Renal pelvis (tissue), 1 donor: ENCODE measurements at regions not wholly inside any gene's neighbourhood (a gene's known extent, or its start where the extent isn't known, plus 50 kb on each side); places are given as distances from the start of the nearest gene placed in this dataset.

Experiments
- DNase-seq: peaks from one replicate; pipeline ENCODE4 v3.0.0-alpha.2; 2013

DNA sequence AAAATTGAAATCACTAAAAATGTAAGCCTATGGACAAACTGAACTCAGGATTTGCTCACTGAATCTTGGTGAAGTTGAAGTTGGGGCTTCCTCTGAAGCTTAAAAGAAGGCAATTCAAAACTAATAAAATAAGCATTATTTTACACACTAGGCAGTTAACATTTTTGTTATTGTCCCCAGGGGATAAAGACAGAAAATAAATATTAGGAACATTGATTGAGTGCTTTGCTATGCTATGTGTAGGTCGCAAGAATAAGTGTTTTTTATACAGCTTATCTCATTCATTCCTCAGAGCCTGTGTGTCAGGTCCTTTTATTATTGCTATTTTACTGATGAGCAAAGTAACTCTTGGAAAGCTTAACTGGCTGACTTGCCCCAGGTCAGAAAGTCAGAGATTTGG lies 82.2 kb downstream of the ZNF608 start:
- no peak for DNase-seq

DNA sequence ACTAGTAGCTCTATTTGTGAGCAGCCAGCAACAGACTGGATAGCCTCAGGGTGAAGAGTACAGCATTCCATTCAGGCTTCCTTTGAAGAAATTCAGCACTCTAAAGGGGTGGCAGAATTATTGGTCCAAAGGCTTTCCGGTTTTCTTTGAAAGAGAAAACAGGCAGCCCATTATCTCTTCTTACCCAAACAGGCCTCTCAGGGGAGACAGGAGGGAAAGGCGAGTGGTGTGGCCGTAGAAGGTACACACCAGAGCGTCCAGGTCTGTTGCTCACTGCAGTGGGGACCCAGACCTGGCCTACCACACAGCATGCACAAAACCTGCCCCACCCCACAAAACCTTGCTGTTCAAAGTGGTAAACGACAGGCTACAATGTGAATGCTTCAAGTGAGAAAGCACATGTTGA lies 83.3 kb downstream of the ZNF608 start:
- DNase-seq, result no peak

DNA sequence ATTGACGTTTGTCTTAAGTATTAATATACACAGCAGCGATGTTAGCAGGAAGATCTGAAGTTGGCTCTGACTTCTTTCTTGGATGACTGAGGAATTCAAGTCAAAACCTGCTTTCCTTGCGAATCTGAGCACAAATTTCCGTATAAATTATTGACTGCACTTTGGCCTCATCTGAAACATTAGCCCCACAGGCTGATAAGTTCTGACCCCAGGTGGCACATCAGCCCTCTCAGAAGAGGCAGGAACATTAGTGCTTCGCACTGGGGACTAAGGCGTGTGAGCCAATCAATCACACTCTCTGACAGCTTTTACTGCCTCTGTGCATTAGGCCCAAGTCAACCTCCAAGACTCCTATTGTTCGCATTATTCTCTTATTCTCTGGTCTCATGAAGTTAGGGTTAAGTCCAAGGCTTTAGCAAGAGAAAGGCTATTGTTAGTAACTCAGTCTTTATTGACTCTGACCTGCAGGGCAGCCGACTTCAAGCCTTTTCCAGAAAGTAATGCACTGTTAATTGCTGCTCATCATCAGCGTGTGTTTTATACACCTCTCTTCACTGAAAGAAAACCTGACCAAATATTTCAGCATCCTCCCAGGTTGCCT lies 84.2 kb downstream of the ZNF608 start:
- DNase-seq, result peak; percentile 72

DNA sequence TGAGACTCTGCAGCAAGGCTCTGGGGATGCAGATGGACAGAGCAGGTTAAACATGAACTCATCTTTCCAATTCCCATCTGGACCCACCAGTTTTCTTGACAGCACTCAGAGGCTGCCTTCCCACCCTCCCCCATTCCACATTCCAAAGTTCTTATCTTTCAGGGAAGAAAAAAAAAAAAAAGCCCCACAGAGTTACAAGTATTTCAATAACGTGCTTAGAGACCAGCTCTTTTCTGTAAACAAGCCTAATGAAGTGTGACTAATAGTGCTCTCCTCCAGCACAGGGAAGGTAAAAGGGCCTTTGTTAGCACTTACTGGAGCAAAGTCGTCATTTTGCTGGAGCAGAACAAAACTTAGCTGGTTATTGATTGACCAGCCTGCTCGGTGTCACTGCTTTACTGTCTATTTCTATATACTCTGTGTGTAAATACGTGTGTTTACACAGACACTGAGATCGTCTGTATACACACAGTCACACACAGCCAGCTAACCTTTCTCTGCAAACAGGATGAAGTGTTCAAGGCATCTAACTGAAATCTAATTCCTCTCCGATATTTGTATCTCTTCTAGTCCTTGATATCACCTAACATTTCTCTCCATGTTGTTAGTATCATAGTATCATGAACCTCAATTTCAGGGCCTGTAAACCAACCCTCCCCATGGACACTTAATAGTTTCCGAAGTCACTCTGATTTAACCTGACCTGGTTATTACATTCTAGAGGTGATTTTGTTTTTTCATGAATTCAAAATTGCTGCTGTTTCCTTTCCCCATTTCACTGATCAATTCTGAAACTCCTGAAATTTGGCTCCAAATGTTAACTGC lies 84.9 kb downstream of the ZNF608 start:
- peak; percentile 91 for DNase-seq

DNA sequence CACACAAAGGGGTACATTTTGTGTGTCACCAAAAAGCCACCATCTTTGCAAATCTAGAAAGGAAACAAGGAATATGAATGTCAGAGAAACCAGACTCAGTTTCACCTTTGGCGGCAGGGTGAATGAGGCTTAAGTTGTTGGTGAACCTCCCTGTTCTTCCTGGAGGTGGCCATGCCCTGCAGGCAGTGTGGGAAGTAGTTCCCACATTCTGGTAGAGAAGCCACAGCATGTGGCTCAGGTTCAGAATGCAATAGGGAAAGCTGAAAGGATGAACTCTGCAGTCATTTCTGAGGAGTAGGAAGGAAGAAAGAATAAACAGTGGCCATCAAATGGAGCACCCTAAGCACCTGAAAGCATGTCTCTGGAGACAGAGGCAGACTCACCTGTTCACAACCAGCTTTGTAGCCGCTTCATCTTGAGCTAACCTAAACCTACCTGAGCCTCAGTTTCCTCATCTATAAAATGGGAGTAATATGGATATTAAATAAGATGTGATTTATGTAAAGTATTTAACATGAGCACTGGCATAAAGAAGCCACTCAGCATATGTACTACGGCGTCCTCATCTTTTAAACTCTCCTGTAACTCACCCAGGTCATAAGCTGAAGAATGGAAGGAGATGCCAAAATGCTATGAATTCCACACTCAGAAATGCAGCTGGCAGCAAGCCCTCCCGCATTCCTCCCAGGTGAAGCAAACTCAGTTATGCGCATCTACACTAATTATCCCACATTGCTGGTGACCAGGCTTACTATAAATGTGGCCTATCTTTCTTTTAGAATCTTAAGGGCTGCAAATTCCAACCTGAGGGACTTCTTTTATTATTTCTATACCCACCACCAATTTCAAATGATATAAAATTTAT lies 86.0 kb downstream of the ZNF608 start:
- DNase-seq, result peak; percentile 73

DNA sequence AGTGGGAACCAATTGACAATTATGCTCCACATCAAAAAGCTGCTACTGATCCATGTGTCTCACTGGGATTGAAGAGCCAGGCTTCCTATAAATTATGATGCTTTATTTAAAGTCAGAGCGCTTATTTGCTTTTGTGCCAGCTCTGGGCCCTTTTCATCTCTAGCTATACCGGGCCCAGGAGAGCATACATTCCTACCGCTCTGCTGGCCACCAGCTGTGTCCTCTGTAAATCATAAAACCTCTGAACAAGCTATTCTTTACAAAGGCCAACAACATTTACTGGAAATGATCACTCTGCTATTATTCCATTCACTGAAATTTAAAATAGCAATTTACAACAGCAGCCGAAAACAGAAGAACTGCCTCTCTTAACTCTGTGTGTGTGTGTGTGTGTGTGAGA lies 86.6 kb downstream of the ZNF608 start:
- no peak for DNase-seq

DNA sequence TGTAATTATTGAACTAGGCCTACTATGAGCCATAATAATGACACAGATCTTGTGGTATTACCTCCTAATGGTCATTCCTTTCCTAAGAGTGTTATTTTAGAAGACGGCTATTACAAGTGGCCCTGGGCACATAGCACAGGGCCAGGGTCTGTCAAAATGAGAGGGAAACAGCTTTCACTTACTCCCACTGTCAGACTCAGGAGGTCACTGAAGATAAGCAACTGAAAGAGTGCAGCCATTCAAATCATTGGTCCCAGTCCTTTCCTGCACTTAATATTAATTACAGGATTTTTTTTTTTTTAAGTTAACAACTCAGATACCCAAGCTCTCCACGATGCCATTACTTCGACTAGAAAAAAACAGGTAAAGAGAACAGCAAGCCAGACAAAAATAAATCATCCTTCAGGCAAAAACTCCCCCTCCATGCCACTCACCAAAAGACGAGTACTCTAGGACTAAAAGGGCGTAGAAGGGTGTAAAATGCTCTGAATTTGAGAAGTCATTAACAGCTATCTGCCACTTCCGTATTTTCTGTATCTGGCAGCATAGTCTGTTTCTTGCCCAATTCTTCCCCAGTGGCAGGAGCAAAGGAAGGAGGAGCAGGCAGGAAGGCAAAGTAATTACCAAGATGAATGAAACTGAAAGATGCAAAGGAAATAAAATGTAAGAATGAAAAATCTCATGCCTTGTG lies 87.4 kb downstream of the ZNF608 start:
- no peak for DNase-seq

DNA sequence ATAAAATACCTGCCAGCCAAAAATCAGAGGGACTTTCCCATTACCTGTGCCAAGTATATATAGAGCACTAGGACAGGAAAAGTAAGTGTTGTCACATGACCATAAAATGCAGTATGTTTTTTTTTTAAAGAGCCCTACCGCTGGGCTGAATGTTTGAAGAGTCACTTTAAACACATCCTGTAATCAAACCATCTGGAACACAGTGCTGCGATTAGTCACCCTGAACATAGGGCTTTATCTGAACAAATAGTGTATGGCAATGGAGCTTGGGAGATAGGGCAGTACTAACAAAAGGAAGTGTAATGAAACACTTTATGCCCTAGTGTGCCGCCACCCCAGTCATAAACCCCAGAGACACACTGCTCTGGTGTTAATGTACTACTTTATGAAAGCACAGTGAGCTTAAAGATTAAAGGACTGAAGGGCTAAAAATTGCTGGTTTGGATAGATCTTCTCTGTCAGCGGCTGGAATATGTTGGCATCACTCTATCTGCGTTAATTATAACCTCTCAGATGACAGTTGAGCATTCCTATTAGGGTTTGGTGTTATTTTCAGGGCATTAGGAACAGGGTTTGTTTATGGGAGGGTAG lies 90.4 kb downstream of the ZNF608 start:
- DNase-seq, result peak; percentile 76

DNA sequence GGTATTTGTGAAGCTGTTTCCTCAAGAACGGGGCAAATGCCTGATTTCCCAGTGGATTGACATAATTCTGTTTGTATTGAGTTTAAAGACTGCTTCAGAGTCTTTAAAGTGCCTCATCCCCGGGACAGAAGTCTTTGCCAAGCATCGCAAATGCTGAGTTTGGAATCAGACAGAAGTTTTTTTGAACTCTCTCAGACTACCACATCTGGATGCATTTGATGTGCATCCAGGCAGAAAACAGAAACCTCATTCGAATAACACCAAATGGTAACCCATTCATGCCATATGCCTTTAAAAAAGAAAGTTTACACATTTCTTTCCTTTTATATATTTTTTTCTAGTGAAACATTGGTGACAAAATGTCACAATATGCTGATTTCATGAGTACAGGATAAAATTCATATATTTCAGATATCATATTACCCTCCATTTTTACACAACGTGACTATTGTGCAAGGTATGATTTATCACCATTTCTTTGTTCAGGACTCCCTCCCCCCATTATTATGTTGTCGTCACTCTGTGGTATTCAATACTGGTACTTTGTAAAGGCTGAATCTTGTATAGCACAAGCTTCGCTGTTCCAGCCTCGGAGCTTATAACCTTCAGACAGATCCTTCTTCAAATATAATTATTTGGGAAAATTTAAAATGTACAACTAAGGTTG lies 91.1 kb downstream of the ZNF608 start:
- no peak for DNase-seq

DNA sequence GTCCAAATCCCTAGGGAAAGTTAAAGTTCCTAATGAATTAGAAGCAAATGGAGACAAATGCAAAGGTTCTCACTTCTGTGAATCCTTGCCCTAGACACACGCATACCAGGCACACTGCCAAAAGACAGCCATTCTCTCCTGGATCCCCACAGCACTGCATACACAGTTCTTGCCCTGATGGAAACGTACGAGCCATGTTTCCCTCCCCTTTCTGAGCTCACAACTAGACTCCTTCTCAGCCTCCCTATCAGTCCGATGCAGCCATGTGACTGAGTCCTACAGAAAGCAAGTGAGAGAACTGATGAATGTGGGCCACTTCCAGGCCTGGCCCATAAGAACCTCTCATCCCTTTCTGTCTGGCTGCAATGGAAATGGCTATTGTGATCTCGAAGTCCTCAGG lies 92.0 kb downstream of the ZNF608 start:
- DNase-seq, result no peak

DNA sequence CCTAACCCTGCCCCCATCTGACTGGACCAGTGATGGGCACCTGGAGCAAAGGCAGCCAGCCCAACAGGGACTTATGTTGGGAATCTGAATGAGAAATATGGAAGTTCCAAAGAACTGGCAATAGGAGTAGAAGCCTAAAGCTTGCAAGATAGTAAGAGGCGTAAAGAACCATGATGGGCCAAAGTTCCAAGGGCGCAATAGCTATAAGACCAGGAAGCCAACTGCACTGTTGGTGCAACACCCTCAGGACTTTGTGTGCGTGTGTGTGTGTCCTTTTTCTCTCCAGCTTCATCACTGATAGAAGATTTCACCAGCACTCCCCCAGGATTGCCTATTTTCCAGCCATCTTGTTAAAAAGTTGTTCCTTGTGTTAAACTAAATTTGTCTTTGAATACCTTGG lies 92.8 kb downstream of the ZNF608 start:
- no peak for DNase-seq

DNA sequence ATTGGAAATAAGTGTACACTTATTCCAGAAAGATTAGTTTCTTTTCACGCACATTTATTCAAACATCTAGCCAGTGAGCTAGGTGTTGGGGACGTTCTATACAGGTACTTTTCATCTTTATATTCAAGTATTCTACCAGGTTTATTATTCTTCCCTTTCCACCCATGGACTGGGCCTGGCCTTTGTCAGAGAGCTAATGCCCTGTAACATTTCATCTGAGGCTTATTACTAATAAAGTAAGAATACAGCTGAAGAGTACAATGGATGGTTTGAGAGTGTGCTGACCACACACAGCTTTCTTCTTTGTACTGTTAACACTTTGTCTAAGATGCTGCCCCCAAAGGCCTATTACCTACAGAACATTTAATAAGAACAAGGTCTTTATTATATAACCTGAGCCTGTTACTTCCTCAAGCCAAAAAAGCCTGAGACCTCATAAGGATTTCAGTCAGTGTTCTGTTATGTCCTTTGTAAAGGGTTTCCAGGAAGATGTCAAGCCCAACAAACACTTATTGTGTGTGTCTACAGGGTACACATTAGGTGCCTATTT lies 93.5 kb downstream of the ZNF608 start:
- DNase-seq, result no peak

DNA sequence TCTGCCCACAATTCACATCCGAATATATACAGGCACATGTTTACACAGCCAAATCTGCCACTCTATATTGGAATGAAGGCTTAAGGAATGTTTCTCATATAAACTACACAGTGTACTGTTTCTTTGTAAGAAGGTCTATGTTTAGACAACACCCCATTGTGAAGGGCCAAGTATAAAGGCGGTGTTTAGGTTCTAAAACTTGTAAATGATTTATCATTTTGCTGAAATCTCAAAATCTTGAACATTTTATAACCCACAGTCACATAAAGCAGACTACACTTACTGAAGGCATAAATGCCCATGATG lies 94.0 kb downstream of the ZNF608 start:
- DNase-seq, result no peak

DNA sequence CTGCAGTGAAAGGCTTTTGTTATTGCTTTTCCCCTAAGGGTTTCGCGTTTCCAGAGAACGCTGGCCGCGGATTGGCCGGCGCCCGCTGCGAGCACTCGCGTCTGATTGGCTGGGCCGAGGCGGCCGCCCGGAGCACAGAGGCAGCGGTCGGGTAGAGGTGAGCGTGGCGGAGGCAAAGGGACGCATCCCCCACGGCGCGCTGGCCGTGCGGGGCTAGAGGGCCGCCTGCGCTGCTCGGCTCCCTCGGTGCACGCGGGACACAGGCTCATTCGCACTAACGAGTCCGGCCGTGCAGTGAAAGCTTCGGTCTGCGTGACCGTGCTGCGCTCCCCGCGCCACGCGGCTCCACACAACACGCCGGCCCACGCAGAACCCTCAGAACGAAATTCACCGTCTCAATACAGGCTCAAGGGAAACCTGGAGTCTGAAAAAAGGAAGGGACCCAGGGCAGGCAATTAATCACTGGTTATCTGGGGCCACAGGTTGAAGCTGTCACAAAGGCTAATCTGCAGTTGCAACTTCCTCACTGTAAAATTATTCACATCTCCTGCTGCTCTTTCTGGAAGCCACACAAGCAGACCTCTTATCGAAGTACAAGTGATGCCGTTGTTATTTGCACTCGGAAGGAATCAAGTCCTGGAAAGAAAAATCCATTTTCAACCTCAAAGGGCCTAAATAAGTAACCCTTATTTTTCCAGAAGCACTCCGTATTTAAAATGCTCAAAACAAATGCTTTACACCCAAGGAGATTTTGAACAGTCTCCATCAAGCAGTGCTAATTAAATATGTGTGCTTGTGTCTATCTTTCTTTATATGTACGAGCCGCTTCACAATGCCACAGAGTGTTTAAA lies 94.6 kb downstream of the ZNF608 start:
- peak; percentile 89 for DNase-seq

DNA sequence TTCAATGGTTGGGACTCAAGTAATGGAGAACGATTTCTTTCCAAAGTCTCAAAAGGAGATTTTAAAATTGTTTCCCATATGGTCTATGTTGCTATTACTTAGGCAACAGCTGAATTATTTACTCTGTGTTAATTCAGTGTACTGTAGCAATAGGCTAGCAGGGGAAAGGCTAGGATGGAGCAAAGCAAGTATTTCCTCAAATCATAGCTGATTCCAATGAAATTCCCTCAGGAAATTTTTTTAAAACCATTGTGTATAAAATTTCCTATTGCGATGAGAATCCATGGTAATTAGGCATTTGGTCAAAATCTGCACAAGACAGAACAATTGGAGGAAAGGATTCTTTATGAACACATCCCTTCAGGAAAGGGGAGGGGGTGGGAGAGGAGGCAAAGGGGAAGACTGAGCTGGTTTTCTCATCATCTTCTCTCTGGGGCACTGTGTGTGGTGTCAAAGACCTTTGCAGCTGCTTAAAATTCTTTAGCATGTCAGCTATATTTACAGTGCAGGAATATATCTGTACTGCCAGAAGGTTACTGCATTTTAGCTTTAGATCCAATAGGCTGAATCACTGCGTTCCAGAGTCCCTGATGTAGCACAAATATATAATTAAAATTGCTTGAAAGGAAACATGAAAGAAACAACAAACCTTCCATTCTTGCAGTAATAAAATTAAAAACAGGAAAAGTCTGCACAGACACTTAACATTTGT lies 95.3 kb downstream of the ZNF608 start:
- no peak for DNase-seq

DNA sequence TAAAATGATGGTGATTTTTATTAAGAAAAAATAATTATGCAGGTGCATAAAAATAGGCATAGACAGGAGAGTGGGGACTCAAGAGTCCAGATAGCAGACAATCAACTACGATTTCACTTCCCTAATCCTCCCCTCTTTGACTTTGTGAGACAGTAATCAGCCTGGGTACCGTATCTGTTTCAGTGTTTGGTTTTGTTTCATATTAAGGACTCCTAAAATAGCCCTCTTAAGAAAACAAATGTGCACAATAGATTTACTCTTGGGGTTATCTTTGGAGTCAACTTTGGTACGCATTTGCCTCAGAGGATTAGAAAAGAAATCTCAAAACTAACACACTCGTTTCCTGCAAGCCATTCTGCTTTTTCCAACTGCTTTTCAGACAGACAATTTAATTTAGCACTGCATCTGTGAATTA lies 96.3 kb downstream of the ZNF608 start:
- no peak for DNase-seq

DNA sequence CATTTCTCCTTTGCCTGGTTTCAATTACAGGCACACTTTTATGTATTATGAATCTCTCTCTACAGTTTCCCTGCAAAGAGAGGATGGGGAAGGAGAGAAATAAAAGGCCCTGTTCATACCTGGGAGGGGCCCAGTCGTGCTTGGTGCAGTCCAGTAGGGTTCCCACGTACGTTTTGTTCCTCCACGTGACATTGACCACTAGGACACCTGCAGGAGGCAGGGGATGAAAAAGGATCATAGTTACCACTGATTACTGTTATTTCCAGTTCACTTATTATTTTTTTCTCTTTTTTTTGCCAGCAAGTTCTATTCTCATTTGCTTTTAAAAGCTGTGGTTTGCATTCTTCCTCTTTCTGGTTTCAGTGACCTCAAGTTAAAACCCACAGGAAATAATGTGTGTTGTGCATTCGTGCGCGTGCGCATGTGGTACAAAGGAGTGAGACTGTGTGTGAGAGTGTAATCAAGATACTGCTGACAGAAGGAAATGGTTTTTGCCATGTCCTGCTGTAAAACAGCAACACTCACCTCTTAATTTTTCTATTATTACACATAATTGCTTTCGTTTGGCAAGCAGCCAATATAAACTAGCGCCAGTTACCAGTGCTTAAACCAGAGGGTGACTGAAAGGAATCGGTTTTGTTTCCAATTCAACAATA lies 96.8 kb downstream of the ZNF608 start:
- no peak for DNase-seq

DNA sequence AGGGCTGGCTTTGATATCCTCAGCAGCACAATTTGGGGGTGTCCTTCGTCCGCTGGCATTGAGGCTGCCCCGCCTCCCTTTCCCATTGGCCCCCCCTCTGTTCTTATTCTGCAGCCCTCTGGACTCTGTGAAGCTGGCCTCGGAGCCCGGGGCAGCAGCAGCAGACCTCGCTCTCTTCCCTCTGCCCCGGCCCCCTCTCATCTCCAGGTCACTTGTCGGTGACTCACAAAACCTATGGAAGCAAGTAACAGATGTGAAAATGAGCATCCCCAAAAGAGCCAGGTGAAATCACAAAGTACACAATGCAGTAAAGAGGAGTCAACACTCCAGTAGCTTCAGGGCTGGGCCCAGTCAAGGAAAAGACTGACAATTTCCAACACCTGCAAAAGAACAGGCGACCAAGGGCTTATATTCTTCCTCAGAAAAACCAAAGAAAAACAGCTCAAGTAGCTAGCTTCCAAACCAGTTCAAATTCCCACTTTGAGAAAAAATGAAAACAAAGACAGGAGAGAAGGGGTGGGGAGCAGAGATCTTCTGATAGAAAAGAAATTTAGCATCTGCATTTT lies 97.5 kb downstream of the ZNF608 start:
- DNase-seq, result no peak

DNA sequence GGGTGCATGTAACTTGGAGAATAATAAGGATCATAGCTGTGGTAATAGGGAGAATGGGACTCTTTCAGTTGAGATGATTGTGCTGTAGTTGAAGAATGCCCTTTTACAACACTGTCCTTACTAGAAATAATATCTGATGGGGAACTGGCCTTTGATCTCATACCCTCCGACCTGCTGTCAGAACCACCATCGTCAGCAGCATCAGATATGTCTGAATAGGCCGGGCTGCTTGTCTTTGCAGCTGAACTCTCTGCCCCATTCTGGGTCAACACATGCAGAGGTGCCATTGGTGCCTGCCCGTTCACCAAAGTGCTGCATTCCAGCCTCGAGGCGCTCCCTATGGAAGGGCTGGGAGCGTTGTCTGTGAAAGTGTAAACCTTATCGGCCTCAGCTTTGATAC lies 99.1 kb downstream of the ZNF608 start:
- DNase-seq, result no peak
